NCI-H1417 treated with DMSO at 0.1 percent for 48 hours (cell line): ENCODE measurements at regions not wholly inside any gene's neighbourhood (a gene's known extent, or its start where the extent isn't known, plus 50 kb on each side); places are given as distances from the start of the nearest gene placed in this dataset.
"Not testable (repeated sequence)": the region's sequence is repeated elsewhere in the genome, so short reads cannot be mapped to it uniquely, and the experiment has no call there.

ENCODE experiments used
- DNase-seq: peaks from one replicate; lab custom pipeline; 2025; lab: John Stamatoyannopoulos, UW

DNA sequence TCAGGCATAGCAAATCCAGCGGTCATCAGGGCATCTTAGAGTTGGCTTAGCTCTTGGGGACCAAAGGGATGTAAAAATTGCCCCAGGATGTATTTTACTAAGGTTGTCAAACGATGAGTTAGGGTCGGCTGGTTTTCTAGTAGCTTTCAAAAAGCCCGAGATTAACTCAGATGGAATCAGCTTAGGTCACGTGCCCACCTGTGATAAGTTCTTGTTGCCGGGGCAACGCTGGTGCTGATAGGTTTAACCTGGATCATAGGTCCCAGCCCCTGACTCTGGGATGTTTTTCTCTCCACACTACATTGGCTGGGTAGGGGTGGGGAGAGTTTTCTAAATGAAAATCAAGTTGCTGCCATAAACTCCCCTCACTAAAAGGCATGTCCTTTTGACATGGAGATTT, 257.3 kb upstream of the SULF2 start:
- no peak for DNase-seq

DNA sequence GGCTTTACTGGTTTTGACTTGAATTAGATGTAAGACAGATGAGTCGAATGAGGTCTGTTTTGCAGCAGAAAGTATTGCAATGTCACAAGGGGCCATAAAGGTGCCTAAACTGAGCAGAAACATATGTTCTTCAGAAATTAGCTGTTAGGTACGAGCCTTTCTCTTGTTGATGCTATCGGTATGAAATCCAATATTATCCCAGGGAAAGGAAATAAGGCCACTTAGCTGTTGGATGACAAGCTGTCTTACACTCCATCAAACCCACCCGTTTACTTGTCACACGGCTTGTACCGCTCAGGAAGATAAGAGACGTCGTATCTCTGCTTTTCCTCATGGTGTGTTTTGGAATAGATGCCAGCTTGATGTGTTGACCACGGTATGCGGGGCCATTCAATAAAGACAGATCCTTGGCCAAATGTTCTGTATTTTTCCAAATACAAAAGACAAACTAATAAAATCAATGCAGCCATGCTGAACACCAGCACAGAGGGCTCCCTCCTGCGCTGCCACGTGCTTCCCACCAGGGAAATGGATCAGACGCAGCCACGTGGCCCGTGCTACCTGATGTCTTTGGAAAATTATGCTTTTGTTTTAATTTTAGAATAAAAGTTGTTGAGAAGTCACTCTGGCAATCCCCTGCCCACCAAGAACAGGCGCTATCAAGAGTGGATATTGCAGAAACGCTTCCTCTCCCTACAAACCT, 255.9 kb upstream of the SULF2 start:
- no peak for DNase-seq

DNA sequence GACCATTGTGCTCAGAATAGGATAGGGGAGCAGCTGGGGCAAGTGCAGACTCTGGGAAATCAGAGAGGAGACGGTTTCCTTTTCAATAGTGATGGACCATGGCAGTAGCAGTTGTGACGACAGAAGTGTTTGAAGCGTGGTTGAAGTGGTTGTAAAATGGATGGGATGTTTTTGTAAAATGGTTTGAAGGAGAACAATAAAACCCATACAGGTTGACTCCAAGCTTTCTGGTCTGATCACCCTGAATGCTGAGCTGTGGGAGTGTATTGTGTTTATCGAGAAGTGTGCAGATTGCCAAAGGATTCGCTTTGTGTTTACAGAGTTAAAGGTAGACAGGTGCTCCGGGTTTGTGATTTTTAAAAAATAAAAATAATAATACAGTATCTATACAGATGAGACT, 255.2 kb upstream of the SULF2 start:
- no peak for DNase-seq

DNA sequence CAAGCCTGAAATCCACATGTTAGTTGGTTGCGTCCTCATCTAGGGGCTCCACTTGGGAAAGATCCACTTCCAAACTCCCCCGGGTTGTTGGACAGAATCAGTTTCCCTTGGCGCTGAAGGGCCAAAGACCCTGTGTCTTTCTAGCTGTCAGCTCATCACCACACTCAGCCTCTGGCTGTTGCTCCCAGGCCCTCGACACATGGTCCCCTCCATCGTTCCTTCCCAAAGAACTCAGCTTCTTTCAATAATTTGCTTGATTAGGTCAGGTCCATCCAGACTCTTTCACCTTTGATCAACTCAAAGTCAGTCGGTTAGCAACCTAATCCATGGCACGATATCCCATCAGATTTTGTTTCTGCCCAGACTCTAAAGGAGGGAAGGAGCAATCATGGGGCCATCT, 254.8 kb upstream of the SULF2 start:
- no peak for DNase-seq

DNA sequence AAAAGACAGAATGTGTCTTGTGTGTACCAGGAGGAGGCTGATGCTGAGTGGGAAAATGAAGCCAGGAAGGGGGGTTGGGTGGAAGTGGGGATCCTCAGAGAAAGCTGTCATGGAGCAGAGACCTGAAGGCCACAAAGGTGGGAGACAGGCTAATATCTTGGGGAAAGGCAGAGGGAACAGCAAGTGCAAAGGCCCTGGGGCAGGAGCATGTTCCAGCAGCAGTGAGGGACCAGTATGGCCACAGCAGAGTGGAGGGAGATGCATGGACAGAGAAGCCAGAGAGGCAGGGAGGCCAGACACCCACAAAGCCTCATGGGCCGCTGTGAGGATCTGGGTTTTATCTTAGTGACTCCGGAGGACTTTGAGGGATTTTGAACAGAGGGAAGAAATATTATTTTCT, 254.2 kb upstream of the SULF2 start:
- no peak for DNase-seq

DNA sequence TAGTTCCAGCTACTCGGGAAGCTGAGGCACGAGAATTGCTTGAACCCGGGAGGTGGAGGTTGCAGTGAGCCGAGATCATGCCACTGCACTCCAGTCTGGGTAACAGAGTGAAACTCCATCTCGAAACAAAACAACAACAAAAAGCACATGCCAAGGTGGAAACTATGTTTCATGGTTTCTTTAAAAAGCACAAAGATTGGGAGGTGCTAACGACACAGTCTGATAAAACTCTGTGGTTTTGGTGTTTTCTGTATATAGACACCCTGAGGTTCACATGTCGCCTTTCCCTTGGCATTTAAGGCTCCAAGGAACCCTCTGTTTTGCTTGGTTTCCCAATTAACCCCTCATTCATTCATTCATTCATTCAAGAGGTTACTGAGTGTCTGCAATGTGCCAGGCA, 253.4 kb upstream of the SULF2 start:
- DNase-seq, result no peak

DNA sequence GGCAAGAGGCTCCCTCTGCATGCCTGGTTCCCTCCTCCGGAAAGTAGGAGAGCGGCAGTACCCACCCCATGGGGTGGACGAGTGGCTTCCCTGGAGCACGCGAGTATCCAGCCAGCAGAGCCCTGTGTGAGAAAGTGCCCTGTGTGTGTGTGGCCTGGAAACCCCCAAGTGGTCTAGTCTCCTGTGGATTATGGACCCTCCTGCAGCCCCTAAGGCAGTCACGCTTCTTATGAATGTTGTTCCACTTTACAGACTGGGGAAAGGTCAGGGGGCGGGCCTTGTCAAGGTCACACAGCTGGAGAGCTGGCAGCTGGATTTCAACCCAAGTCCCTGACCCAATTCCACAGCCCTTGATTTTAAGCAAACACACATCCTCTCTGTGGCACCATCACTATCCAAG, 252.5 kb upstream of the SULF2 start:
- not testable (repeated sequence) for DNase-seq

DNA sequence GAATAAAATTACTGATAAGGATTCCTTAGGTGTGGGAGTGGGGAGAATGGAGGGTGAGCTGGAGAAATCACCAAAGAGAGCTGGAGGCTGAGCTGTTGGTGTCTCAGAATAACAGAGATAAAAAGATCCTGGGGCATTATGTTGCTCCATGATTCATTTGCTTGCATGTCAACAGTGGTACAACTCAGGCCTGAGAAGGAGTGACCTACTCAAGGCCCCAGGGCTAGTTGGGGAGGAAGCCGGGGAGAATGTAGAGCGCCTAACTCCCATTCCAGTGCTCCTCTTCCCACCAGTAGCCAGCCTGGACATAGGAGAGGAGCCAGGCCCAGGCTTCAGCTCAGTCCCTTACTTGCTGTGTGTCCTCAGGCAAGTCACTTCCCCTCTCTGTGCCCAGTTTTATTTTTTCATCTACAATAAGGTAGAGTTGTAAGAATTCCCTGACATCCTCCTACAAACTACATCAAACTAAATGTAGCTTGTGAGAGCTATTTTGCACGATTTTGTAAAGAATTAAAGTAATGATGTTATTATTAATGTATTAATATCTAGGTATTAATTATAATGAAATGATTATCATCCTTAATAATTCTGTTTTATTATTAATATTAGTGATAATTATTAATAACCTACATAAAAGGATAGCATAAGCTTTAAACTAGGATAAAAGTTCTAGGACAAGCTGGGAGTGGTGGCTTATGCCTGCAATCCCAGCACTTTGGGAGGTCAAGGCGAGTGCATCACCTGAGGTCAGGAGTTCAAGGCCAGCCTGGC, 250.9 kb upstream of the SULF2 start:
- DNase-seq, result no peak

DNA sequence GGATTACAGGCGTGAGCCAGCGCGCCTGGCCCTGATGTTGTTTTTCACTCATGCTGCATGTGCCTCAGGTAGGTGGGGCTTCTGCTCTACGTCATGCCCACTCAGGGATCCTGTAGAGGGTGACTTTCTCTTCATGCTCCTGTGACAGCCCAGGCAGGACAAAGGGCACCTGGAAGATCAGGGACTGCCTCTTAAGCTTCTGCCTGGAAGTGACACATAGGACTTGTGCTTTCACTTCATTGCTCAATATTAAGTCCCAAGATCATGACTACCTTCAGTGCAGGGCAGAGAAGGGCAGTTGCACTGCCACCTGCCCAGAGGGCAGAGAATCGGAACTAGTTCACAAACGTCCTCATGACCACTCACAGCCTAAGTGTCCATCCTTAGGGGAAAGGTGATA, 249.5 kb upstream of the SULF2 start:
- DNase-seq, result no peak

DNA sequence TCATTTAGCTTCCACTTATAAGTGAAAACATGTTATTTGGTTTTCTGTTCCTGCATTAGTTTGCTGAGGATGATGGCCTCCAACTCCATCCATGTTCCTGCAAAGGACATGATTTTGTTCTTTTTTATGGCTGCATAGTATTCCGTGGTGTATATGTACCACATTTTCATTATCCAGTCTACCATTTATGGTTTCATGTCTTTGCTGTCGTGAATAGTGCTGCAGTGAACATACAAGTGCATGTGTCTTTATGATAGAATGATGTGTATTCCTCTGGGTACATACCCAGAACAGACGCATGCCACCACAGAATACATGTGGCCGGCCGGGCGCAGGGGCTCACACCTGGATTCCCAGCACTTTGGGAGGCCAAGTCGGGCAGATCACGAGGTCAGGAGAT, 247.7 kb upstream of the SULF2 start:
- not testable (repeated sequence) for DNase-seq

DNA sequence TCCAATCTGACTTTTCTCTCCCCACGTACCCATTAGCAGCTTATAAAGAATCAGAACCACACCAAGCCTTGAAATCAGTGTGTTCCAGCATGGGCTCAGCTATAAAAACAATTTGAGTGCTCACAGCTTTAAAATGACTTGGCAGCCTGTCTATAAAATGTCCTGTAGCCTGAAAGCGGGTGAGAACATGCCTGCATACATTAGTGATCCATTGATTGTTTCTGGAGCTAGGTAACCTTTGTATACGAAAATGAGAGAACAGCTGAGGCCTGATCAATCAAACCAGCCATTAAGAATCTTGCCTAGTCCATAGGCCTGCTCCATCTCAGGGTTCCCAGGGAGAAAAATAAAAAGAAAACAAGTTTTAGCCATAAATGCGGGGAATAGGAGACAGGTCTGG, 245.8 kb upstream of the SULF2 start:
- no peak for DNase-seq

DNA sequence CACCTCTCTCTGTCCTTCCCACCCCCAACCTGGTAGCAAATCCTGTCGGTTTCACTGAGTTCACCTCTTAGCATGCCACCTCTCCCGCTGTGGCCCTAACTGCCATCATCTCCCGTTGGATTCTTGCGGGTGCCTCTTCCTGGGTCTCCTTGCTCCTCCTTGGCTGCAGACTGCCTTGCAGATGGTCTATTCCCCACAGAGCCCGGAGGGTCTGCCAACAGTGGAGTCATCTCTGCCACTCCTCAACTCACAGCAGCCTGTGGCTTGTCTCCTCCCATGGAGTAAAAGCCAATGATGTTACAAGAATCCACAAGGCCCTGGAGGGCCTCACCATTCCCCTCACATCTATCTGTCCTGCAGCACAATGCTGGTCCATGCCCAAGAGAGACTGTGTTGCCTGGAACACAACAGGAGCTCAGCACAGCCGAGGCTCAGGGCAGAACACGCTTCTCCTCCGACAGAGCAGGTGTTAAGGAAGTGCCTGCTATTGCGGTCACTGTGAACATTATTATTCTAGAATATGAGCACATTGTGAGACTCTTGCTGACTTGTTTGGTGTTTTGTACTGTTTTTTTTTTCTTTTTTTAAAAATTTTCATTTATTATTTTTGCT, 241.8 kb upstream of the SULF2 start:
- DNase-seq, result no peak

DNA sequence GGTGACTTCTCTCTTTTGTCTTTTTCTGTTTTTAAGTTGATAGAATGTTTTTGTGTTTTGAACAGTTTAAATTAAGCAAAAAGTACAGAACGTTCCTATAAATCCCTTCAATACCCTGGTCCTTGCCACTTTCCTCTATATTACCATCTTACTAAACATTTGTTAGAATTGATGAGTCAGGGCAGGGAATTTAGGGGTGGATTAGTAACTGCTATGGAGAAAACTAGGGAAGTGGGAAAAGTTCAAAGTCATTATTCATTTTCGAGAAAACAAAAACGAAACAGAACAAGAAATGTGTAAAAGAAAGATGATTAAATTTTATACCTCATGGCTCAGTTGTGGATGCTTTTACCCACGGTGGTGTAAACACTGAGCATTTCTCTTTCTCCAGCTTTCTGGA, 240.4 kb upstream of the SULF2 start:
- DNase-seq, result no peak

DNA sequence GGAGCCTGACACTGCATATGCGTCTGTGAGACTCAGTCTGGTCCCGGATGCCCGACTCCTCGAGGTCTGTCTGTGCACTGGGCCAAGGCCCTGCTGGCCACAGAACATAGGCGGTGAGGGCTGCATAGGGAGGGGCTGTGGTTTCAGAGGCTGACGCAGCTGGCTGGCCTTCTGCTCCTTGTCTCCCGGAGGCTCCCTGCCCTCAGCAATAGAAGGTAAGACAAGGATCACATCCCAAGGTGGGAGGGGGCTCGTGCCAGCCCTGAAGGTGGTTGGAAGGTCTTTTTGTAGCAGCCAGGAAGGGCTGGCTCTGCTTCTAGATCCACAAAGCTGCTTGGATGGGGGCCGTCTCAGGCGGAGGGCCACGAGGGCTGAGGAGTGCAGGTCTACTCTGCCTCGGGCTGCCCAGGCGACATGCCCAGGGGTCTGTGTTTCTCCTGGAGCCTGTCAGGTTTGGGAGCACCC, 239.8 kb upstream of the SULF2 start:
- no peak for DNase-seq

DNA sequence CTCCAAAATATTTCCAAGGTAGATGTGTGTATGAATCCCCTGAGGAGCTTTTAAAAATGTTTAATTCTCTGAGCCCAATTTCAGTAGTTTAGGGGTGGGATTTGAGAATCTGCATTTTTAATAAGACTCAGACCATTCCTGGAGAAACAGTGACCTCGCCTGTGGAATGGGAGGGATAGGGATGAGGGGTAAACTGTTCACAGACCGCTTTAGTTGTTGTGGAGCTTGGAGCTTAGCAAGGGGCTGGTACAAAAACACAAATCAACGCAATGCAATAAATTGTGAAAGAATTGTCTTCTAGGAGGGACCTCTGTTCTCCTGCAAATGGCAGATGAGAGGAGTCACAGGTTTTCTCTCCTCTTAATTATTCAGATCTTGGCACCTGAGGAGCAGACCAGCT, 239.3 kb upstream of the SULF2 start:
- no peak for DNase-seq

DNA sequence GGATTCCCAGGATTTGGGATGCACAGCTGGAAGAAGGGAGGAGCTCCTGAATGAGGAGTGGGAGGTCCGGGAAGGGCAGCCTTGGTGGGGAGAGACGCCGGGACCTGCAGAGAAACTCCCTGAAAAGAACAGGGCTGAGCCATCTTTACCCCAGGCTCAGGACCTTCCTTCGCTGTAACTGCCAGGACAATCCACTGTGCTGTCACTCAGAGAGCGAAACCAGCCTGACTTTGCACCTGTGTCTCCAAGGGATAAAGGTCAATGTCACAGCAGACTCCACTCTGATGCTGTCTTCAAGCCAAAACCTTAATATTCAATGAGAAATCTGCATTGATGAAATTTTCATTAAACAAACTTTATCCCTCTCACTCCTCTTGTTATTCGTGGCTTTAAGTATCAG, 235.4 kb upstream of the SULF2 start:
- DNase-seq, result not testable (repeated sequence)

DNA sequence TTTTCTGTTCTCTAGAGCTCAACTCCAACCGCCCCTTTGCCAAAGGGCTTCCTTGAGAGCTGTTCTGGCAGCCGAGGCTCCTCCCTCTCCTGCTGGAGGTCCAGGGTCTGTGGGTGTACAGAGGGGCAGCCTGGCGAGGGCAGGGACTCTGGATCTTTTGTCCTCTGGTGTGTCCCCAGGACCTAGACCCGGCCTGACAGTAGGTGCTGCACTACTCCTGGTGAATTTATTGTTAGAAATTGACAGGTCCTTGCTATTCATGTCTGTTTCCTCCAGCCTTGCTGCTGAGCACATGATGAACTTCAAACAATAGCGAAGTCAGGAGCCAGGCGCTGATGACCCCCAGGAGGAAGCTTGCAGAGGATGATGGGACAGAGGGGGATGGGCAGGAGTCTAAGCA, 234.7 kb upstream of the SULF2 start:
- no peak for DNase-seq

DNA sequence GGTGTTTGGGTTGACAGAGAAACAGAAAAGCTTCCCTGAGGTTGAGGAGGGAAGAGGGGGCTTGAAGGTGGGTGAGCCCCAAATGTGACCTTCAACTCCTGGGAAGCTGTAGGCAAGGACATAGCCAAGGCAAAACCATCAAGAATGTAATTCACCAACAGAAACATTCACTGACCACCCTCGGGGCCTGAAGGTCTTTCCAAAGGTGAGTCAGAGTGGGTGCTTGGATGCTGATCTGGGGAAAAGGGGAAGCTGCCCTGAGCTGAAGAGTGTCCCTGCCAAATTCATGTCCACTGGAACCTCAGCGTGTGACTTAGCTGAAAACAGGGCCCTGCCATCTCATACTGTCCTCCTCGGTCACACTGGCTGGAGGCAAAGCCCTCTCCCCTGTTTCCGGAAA, 234.2 kb upstream of the SULF2 start:
- DNase-seq, result no peak

DNA sequence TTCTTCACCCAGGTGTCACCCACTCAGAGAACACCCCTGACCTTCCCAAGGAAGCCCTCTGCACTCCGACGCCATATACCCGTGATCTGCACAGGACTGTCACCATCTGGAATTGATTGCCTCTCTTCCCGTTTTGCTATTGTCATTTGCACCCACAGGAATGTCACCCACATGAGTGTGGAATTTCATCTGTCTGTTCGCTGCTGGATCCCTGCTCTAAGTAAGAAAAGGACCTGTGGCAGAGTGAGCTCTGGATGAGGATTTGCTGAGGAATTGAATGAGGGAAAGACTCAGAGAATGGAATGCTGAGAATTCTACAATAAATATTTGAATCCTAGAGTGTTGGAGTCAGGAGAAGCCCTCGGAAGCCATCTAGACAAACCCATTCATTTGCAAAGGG, 233.6 kb upstream of the SULF2 start:
- DNase-seq, result not testable (repeated sequence)

DNA sequence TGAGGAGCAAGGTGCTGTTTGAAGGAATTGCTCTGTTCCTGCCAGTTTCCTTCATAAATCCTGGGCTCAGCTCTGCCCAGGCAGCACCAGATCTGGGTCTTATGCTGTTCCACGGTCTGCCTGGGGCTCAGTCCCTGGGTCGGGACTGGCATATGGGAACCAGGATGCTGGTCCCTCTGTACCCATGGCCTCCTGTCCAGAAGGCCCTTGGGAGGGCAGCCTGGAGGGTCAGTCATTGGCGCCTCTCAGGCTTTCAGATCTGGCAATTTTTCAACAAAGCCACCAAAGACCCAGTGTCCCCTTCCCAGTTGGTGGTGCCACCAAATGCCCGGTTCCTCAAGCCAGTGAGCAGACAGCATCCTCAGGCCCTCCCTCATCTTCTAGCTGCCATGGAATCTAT, 232.7 kb upstream of the SULF2 start:
- no peak for DNase-seq

DNA sequence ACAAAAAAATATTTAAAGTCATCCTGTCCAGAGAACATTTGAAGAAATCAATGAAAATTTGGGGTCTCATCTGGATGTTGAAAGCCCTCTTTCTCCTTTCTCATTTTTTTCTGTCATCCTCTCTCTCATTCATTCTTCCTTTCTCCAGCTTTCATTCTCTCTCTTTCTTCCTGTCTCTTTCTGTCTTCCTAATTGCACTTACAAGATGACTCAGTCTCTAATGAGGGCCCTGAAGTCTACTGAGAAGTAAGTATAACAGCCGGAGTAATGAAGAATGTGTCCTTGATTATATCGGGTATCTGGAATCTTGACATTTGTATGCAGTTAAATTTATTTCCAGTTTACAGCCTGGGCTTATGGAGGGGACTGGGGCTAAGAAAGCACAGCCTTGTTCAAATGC, 232.2 kb upstream of the SULF2 start:
- no peak for DNase-seq

DNA sequence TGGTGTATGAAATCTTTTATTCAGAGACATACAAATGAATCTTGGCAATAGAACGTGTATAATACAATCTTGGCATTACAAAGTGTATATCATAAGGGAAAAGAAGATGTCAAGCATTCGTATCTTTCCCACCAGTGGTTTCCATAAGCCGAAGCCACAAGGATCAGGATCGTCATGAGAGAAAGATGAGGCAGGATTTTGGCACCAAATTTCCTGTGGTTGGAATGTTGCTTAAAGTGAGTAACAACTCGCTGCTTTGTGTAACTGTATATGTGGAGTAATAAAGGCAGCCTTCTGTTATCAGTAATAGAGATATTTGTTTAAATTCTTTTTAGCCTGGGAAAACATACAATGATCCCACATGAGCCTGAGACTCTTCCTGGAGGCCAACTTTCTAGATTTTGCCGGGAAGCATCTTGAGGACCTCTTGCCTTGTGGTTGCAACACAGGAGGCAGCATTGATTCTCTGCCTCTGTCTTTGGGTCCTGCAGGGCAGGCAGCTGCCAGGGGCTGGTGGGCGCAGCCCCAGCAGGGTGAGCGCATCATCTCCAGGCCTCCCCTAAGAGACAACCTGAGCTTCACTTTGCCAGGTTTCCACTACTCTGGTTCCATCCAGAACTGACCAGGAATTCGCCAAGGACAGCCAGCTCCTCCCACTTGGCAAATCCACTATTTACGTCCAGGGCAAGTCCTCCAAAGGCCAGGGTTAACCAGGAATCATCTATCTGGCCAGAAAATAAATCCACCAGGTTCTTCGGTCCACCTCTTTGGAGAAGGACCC, 230.9 kb upstream of the SULF2 start:
- DNase-seq, result no peak
